B cell (primary cell): ENCODE measurements at regions not wholly inside any gene's neighbourhood (a gene's known extent, or its start where the extent isn't known, plus 50 kb on each side); places are given as distances from the start of the nearest gene placed in this dataset.

Experiments used
- ATAC-seq: fragments of 200-7000 bp; cut with Tn5 transposase; one replicate; pipeline ENCODE4 v1.10.0; 2021; ENCODE audit warnings: low read depth, mild to moderate bottlenecking, moderate number of reproducible peaks, moderate library complexity
- CTCF ChIA-PET: fragments of 350-600 bp; sonication (Branson Sonifier 250); formaldehyde crosslinking; loops from one replicate; lab custom pipeline; 2021; ENCODE audit warnings: antibody characterized with exemption, inconsistent platforms; lab: Charles Lee
- POLR2A ChIA-PET: fragments of 350-600 bp; sonication (Branson Sonifier 250); formaldehyde crosslinking; loops from one replicate; lab custom pipeline; 2021; ENCODE audit warnings: antibody characterized with exemption; lab: Charles Lee
- DNase-seq: peaks from one replicate; pipeline ENCODE4 v3.0.0; 2013
- H2AFZ ChIP-seq: 2 replicates; pipeline ENCODE4 v1.6.1; 2012; ENCODE audit warnings: mild to moderate bottlenecking, low read depth, low read length; ENCODE audit not compliant: insufficient read depth, poor library complexity, severe bottlenecking
- H3K27ac ChIP-seq, 2 donors: 1 replicate in 1 of 2; 2 replicates in 1 of 2; pipeline ENCODE4 v1.5.1; 2012 to 2013; ENCODE audit warnings: low read length in 2 of 2, mild to moderate bottlenecking in 2 of 2, moderate library complexity in 1 of 2
- H3K27me3 ChIP-seq, 4 experiments: fragments of 200-600 bp in 1 of 4; sonication (generic) in 1 of 4; replicated peaks in 1 of 4; 1 replicate in 2 of 4; 2 replicates in 2 of 4; pipeline versions ENCODE4 v1.6.1 to v1.7.0; 2013 to 2016; ENCODE audit warnings: low read length in 3 of 4, mild to moderate bottlenecking in 2 of 4, mixed read lengths in 1 of 4, moderate library complexity in 1 of 4; ENCODE audit not compliant: insufficient read depth in 4 of 4, control insufficient read depth in 3 of 4; ENCODE audit errors: control extremely low read depth in 1 of 4
- H3K36me3 ChIP-seq, 2 experiments: replicated peaks in 1 of 2; 1 replicate in 1 of 2; 2 replicates in 1 of 2; pipeline versions ENCODE4 v1.6.1 to v1.7.1; 2013; ENCODE audit warnings: low read length in 1 of 2; ENCODE audit not compliant: insufficient read depth in 2 of 2, control insufficient read depth in 1 of 2; ENCODE audit errors: control extremely low read depth in 1 of 2, extremely low read depth in 1 of 2
- H3K4me1 ChIP-seq, 2 donors: fragments of 200-600 bp in 1 of 2; sonication (generic) in 1 of 2; 1 replicate in 1 of 2; 2 replicates in 1 of 2; pipeline versions ENCODE4 v1.5.1 to v1.6.1; 2013 to 2017; ENCODE audit warnings: low read length in 2 of 2; ENCODE audit not compliant: control insufficient read depth in 2 of 2, insufficient read depth in 2 of 2
- H3K4me2 ChIP-seq: replicated peaks from 2 replicates; pipeline ENCODE3; 2012; ENCODE audit warnings: mild to moderate bottlenecking, low read depth, low read length; ENCODE audit not compliant: poor library complexity, severe bottlenecking
- H3K4me3 ChIP-seq, 5 experiments: fragments of 200-600 bp in 1 of 5; sonication (generic) in 1 of 5; 1 replicate in 3 of 5; 2 replicates in 2 of 5; pipeline versions ENCODE4 v1.5.1 to v1.7.0; 2011 to 2016; ENCODE audit warnings: low read length in 4 of 5, mild to moderate bottlenecking in 4 of 5, low read depth in 2 of 5, control low read depth in 1 of 5, moderate library complexity in 1 of 5; ENCODE audit not compliant: insufficient read depth in 1 of 5; ENCODE audit errors: control extremely low read depth in 1 of 5, extremely low read depth in 1 of 5
- H3K79me2 ChIP-seq: fragments of 200-600 bp; sonication (generic); one replicate; pipeline ENCODE4 v1.6.0; 2016; ENCODE audit warnings: low read length; ENCODE audit not compliant: control insufficient read depth, insufficient read depth
- H3K9ac ChIP-seq: fragments of 200-600 bp; sonication (generic); 2 replicates; pipeline ENCODE4 v1.6.1; 2017; ENCODE audit warnings: mild to moderate bottlenecking, low read length, moderate library complexity
- H3K9me3 ChIP-seq, 3 donors: one replicate each; pipeline versions ENCODE4 v1.6.1 to v1.7.1; 2013; ENCODE audit warnings: low read length in 2 of 3; ENCODE audit not compliant: control insufficient read depth in 2 of 3, insufficient read depth in 1 of 3; ENCODE audit errors: control extremely low read depth in 1 of 3
- H4K20me1 ChIP-seq: 2 replicates; pipeline ENCODE4 v1.6.0; 2012; ENCODE audit warnings: mild to moderate bottlenecking, low read length; ENCODE audit not compliant: insufficient read depth, control insufficient read depth, poor library complexity, severe bottlenecking
- H3K27ac Mint-ChIP-seq: one replicate; pipeline ENCODE4 v1.8.0; 2021; ENCODE audit warnings: mixed read lengths
- H3K27me3 Mint-ChIP-seq: one replicate; pipeline ENCODE4 v1.8.0; 2021; ENCODE audit warnings: mixed read lengths
- H3K4me1 Mint-ChIP-seq: one replicate; pipeline ENCODE4 v1.8.0; 2021; ENCODE audit warnings: mixed read lengths
- H3K4me3 Mint-ChIP-seq: one replicate; pipeline ENCODE4 v1.8.0; 2021; ENCODE audit warnings: mixed read lengths
- H3K9me3 Mint-ChIP-seq: one replicate; pipeline ENCODE4 v1.8.0; 2022; ENCODE audit warnings: mixed read lengths; ENCODE audit not compliant: insufficient read depth
- EZH2 ChIP-seq: IDR thresholded peaks from 2 replicates; pipeline ENCODE4 v1.6.1; 2012; ENCODE audit warnings: borderline replicate concordance, low read depth, mild to moderate bottlenecking, moderate library complexity, low read length; ENCODE audit not compliant: insufficient read depth, poor library complexity, severe bottlenecking
- WGBS: methylation state at CpG from one replicate; pipeline ENCODE4 v1.1.5; 2013; ENCODE audit warnings: missing lambda C conversion rate; ENCODE audit not compliant: insufficient coverage; 5-methylcytosine and 5-hydroxymethylcytosine counted together
- intact Hi-C: fragments of 100-400 bp; cut with micrococcal nuclease; formaldehyde crosslinking; loops from one replicate; pipeline ENCODE4 v1.10.0; 2022
- TF ChIP-seq, protein P1 (sequence below): fragments of 200-600 bp; IDR thresholded peaks from one replicate; pipeline ENCODE4 v1.8.0; 2022; ENCODE audit warnings: antibody characterized with exemption, mild to moderate bottlenecking

DNA sequence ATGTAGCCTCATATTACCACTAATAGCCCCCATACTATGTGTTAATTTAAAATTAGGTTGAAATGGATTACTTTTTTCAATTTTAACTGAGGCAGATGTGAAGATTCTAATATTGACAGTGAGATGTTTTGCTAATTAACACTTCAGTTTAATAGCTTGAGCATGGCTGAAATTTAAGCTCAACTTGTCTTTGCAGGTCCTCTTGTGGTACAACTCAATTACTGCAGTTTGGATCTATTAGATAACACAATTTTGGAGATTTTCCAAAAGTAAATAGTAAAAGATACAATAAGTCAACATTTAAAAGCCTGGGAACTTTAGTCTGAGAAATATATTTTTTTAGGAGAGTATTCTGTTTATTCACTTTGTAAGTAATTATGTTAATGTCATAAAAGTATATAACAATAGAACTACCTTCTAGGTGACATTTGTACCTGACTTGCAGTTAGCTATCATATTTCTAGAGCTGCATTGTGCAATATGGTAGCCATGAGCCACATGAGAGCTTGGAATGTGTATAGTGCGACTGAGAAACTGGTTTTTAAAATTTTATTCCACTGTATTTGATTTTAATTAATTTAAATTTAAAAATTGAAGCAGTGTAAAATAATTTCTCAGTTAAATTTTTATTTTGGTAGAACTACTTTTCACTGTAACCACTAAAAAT, 73.1 kb upstream of the FMR1 start:
- WGBS, result no CpG with 5 or more reads among the region's 1 CpG
- intact Hi-C loops, result no loop called here
- no peak for DNase-seq
- Mint-ChIP-seq H3K4me3 (no peak overlapping the region), H3K4me1 (no peaks in the 10 kb centered on the region), H3K27me3 (peaks cover 13% of the 10 kb centered on the region), H3K9me3 (no peaks in the 10 kb centered on the region), H3K27ac (no peak overlapping the region)
- no peak for TF ChIP-seq EZH2
- TF ChIP-seq, protein P1, sequence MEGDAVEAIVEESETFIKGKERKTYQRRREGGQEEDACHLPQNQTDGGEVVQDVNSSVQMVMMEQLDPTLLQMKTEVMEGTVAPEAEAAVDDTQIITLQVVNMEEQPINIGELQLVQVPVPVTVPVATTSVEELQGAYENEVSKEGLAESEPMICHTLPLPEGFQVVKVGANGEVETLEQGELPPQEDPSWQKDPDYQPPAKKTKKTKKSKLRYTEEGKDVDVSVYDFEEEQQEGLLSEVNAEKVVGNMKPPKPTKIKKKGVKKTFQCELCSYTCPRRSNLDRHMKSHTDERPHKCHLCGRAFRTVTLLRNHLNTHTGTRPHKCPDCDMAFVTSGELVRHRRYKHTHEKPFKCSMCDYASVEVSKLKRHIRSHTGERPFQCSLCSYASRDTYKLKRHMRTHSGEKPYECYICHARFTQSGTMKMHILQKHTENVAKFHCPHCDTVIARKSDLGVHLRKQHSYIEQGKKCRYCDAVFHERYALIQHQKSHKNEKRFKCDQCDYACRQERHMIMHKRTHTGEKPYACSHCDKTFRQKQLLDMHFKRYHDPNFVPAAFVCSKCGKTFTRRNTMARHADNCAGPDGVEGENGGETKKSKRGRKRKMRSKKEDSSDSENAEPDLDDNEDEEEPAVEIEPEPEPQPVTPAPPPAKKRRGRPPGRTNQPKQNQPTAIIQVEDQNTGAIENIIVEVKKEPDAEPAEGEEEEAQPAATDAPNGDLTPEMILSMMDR, result peak; percentile 38
- Histone ChIP-seq H3K27me3 (no peaks in the 10 kb centered on the region), H3K9ac (no peak overlapping the region), H3K79me2 (no peaks in the 10 kb centered on the region), H2AFZ (no peak overlapping the region), H3K4me1 (no peaks in the 10 kb centered on the region), H3K9me3 (no peaks in the 10 kb centered on the region), H3K36me3 (no peaks in the 10 kb centered on the region), H3K27ac (no peak overlapping the region), H4K20me1 (no peaks in the 10 kb centered on the region), H3K4me3 (no peak overlapping the region), H3K4me2 (no peak overlapping the region)
- ChIA-PET CTCF (no interaction called here), POLR2A (no interaction called here)
- ATAC-seq, result no peak

DNA sequence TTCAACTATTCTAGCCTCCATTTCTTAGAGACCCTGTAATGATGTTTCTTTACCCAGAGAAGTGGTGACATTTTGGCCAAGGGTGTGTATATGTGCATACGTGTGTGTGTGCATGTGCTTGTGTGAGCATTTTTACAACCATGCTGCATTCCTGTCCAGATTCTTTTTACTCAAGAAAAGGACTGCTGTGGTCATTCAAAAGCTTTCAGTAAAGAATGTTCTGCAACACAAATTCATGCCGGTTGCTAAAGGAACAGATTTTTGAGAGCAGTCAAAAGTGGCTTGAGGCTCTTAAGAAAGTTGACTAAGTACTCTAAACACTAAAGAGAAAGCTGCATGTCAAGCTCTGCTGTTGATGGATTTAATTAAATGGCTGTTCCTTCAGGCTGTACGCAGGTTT, 65.0 kb upstream of the FMR1 start:
- Histone ChIP-seq H3K4me1 (no peaks in the 10 kb centered on the region), H3K9ac (no peak overlapping the region), H3K27ac (no peak overlapping the region), H4K20me1 (no peaks in the 10 kb centered on the region), H3K4me2 (no peak overlapping the region), H3K79me2 (no peaks in the 10 kb centered on the region), H3K27me3 (no peaks in the 10 kb centered on the region), H2AFZ (no peak overlapping the region), H3K36me3 (no peaks in the 10 kb centered on the region), H3K4me3 (no peak overlapping the region), H3K9me3 (no peaks in the 10 kb centered on the region)
- ATAC-seq (no peak), DNase-seq (no peak)
- H3K4me3 Mint-ChIP-seq, result no peak overlapping the region
- WGBS, result no CpG with 5 or more reads among the region's 3 CpGs
- no peak for TF ChIP-seq EZH2
- TF ChIP-seq, protein P1, result no peak
- H3K9me3 Mint-ChIP-seq, result no peaks in the 10 kb centered on the region
- no peak overlapping the region for H3K27ac Mint-ChIP-seq
- peaks cover 3% of the 10 kb centered on the region for H3K27me3 Mint-ChIP-seq
- no peaks in the 10 kb centered on the region for H3K4me1 Mint-ChIP-seq
- ChIA-PET POLR2A (no interaction called here), CTCF (no interaction called here)
- intact Hi-C loops, result no loop called here
